DOHH2 (cell line): ENCODE measurements at regions not wholly inside any gene's neighbourhood (a gene's known extent, or its start where the extent isn't known, plus 50 kb on each side); places are given as distances from the start of the nearest gene placed in this dataset.

Source experiments
- H3F3A ChIP-seq: fragments of 200-600 bp; sonication (generic), shearing (Covaris generic); 2 replicates; pipeline ENCODE4 v1.6.0; 2016; ENCODE audit warnings: antibody characterized with exemption, mild to moderate bottlenecking; ENCODE audit not compliant: control insufficient read depth, insufficient read depth
- H3K27ac ChIP-seq: fragments of 200-600 bp; sonication (generic); 2 replicates; pipeline ENCODE4 v1.5.1; 2014; ENCODE audit warnings: low read depth, mild to moderate bottlenecking, low read length, moderate library complexity
- H3K27me3 ChIP-seq: fragments of 200-600 bp; sonication (generic); 2 replicates; pipeline ENCODE4 v1.6.1; 2014; ENCODE audit warnings: mild to moderate bottlenecking, low read length, mixed read lengths; ENCODE audit not compliant: control insufficient read depth
- H3K36me3 ChIP-seq: fragments of 200-600 bp; sonication (generic); 2 replicates; pipeline ENCODE4 v1.6.1; 2014; ENCODE audit warnings: mild to moderate bottlenecking, low read length, moderate library complexity, mixed read lengths; ENCODE audit not compliant: control insufficient read depth
- H3K4me1 ChIP-seq: fragments of 200-600 bp; sonication (generic); 2 replicates; pipeline ENCODE4 v1.6.1; 2014; ENCODE audit warnings: mild to moderate bottlenecking, low read length, mixed read lengths; ENCODE audit not compliant: control insufficient read depth
- H3K4me2 ChIP-seq: fragments of 200-600 bp; sonication (generic); 2 replicates; pipeline ENCODE4 v1.6.0; 2014; ENCODE audit warnings: mild to moderate bottlenecking, low read length, moderate library complexity
- H3K4me3 ChIP-seq: fragments of 200-600 bp; sonication (generic); 2 replicates; pipeline ENCODE4 v1.5.1; 2014; ENCODE audit warnings: mild to moderate bottlenecking, low read length, mixed read lengths
- H3K79me2 ChIP-seq: fragments of 200-600 bp; sonication (generic); 2 replicates; pipeline ENCODE4 v1.6.1; 2014; ENCODE audit warnings: mild to moderate bottlenecking, low read length, mixed read lengths; ENCODE audit not compliant: control insufficient read depth
- H3K9me2 ChIP-seq: fragments of 200-600 bp; sonication (generic); replicated peaks from 2 replicates; pipeline ENCODE4 v1.6.1; 2014; ENCODE audit warnings: mild to moderate bottlenecking, low read length, mixed read lengths; ENCODE audit not compliant: control insufficient read depth
- H3K9me3 ChIP-seq: fragments of 200-600 bp; sonication (generic); 2 replicates; pipeline ENCODE4 v1.6.1; 2014; ENCODE audit warnings: antibody characterized with exemption, low read length, mixed read lengths; ENCODE audit not compliant: control insufficient read depth, insufficient read depth
- H4K20me1 ChIP-seq: fragments of 200-600 bp; sonication (generic); 2 replicates; pipeline ENCODE4 v1.6.0; 2014; ENCODE audit warnings: low read depth, mild to moderate bottlenecking, antibody characterized with exemption, low read length, moderate library complexity; ENCODE audit not compliant: control insufficient read depth, insufficient read depth
- EZH2phosphoT487 ChIP-seq: fragments of 200-600 bp; sonication (generic); IDR thresholded peaks from 2 replicates; pipeline ENCODE4 v1.6.1; 2017; ENCODE audit warnings: borderline replicate concordance, mild to moderate bottlenecking, antibody characterized with exemption, low read length, moderate library complexity, mixed read lengths
- TF ChIP-seq, protein P1 (sequence below): fragments of 200-600 bp; sonication (generic); IDR thresholded peaks from one replicate; pipeline ENCODE4 v1.5.1; 2014; ENCODE audit warnings: antibody characterized with exemption, mild to moderate bottlenecking, low read depth, low read length; ENCODE audit not compliant: poor library complexity, severe bottlenecking

DNA sequence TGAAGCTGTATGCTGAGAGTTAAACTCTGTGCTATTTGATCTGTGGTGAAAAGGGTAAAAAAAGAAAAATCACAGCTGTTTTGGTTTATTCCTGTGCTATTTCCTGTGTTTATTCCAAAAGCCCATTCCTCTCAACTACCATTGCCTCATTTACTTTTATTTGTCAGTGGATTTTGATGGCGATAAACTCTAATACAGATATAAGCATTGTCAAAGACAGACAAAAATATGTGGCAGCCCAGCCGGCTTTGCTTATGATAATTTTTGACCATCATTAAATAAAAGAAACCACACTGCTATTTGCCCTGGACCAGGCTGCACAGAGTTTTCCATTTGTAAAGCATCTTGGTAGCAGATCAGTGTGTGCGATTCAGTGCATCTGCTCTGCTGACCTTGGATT is 473.6 kb upstream of the ASIC2 start:
- H3K4me1 ChIP-seq = no peaks in the 10 kb centered on the region
- TF ChIP-seq, protein P1, sequence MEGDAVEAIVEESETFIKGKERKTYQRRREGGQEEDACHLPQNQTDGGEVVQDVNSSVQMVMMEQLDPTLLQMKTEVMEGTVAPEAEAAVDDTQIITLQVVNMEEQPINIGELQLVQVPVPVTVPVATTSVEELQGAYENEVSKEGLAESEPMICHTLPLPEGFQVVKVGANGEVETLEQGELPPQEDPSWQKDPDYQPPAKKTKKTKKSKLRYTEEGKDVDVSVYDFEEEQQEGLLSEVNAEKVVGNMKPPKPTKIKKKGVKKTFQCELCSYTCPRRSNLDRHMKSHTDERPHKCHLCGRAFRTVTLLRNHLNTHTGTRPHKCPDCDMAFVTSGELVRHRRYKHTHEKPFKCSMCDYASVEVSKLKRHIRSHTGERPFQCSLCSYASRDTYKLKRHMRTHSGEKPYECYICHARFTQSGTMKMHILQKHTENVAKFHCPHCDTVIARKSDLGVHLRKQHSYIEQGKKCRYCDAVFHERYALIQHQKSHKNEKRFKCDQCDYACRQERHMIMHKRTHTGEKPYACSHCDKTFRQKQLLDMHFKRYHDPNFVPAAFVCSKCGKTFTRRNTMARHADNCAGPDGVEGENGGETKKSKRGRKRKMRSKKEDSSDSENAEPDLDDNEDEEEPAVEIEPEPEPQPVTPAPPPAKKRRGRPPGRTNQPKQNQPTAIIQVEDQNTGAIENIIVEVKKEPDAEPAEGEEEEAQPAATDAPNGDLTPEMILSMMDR = no peak
- no peak for TF ChIP-seq EZH2phosphoT487
- H3K9me2 ChIP-seq = no peaks in the 10 kb centered on the region
- H3K79me2 ChIP-seq = no peaks in the 10 kb centered on the region
- no peaks in the 10 kb centered on the region for H3K36me3 ChIP-seq
- H3F3A ChIP-seq = no peaks in the 10 kb centered on the region
- no peaks in the 10 kb centered on the region for H4K20me1 ChIP-seq
- H3K4me3 ChIP-seq = no peak overlapping the region
- H3K27ac ChIP-seq = no peak overlapping the region
- no peaks in the 10 kb centered on the region for H3K9me3 ChIP-seq
- no peaks in the 10 kb centered on the region for H3K27me3 ChIP-seq
- H3K4me2 ChIP-seq = no peak overlapping the region

DNA sequence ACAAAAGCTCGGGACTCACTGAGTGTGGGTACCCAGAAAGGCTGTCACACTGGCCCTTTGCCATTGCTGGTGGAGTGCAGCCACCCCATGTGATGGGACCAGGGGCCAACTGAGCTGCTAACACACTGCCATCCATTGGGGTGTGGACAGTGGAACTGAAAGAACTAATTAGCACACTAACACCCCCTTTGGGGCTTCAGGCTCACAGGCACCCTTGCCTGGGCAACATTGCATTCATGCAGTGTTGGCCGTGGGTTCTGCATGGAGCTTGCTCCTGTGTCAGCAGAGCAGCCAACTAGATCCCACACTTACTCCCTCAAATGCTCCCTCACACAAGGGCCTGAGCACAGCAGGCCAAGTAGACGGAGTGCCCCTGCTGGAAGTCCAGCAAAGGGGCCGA is 476.0 kb upstream of the ASIC2 start:
- no peaks in the 10 kb centered on the region for H3F3A ChIP-seq
- H3K4me1 ChIP-seq = no peaks in the 10 kb centered on the region
- H3K36me3 ChIP-seq = no peaks in the 10 kb centered on the region
- TF ChIP-seq, protein P1 = no peak
- H3K4me3 ChIP-seq = no peak overlapping the region
- no peak overlapping the region for H3K4me2 ChIP-seq
- H3K27me3 ChIP-seq = no peaks in the 10 kb centered on the region
- H3K27ac ChIP-seq = no peak overlapping the region
- H3K79me2 ChIP-seq = no peaks in the 10 kb centered on the region
- H3K9me3 ChIP-seq = no peaks in the 10 kb centered on the region
- H4K20me1 ChIP-seq = no peaks in the 10 kb centered on the region
- no peaks in the 10 kb centered on the region for H3K9me2 ChIP-seq

DNA sequence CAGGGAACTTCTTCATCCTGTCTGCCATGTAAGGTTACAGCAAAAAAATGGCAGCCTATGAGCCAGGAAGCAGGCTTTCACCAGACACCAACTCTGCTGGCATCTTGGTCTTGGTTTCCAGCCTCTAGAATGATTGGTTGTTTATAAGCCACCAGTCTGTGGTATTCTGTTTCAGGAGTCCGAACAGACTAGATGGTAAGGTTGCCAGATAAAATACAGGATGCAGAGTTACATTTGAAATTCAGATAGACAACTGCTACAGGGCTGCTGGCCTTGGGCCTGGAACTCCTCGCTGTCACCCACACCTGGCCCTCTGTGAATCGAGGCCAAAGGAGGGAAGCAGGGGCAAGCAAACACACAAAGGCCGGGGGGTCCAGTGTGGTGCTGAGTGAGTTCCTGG is 478.8 kb upstream of the CCL2 start:
- no peaks in the 10 kb centered on the region for H3K9me2 ChIP-seq
- H3K27ac ChIP-seq = no peak overlapping the region
- H3F3A ChIP-seq = no peaks in the 10 kb centered on the region
- no peaks in the 10 kb centered on the region for H3K27me3 ChIP-seq
- H4K20me1 ChIP-seq = no peaks in the 10 kb centered on the region
- TF ChIP-seq, protein P1 = no peak
- TF ChIP-seq EZH2phosphoT487 = no peak
- H3K36me3 ChIP-seq = no peaks in the 10 kb centered on the region
- H3K4me3 ChIP-seq = no peak overlapping the region
- H3K4me2 ChIP-seq = no peak overlapping the region
- H3K4me1 ChIP-seq = no peaks in the 10 kb centered on the region
- H3K9me3 ChIP-seq = no peaks in the 10 kb centered on the region
- no peaks in the 10 kb centered on the region for H3K79me2 ChIP-seq

GRCh38 chr17:33776903-33777302 is 478.2 kb upstream of the CCL2 start:
- no peaks in the 10 kb centered on the region for H3F3A ChIP-seq
- no peaks in the 10 kb centered on the region for H3K4me1 ChIP-seq
- no peaks in the 10 kb centered on the region for H3K9me2 ChIP-seq
- no peaks in the 10 kb centered on the region for H3K27me3 ChIP-seq
- no peak overlapping the region for H3K4me2 ChIP-seq
- no peaks in the 10 kb centered on the region for H3K9me3 ChIP-seq
- H3K36me3 ChIP-seq = no peaks in the 10 kb centered on the region
- no peak overlapping the region for H3K27ac ChIP-seq
- TF ChIP-seq, protein P1 = no peak
- no peak for TF ChIP-seq EZH2phosphoT487
- no peaks in the 10 kb centered on the region for H4K20me1 ChIP-seq
- no peaks in the 10 kb centered on the region for H3K79me2 ChIP-seq
- H3K4me3 ChIP-seq = no peak overlapping the region
